IPS-18a (cell line): ENCODE measurements at regions not wholly inside any gene's neighbourhood (a gene's known extent, or its start where the extent isn't known, plus 50 kb on each side); places are given as distances from the start of the nearest gene placed in this dataset.
"Not testable (repeated sequence)": the region's sequence is repeated elsewhere in the genome, so short reads cannot be mapped to it uniquely, and the experiment has no call there.

ENCODE experiments used
- H3K27ac ChIP-seq: one replicate; pipeline ENCODE4 v1.5.1; 2013; ENCODE audit warnings: low read length
- H3K27me3 ChIP-seq: one replicate; pipeline ENCODE4 v1.6.1; 2013; ENCODE audit warnings: mild to moderate bottlenecking, low read length; ENCODE audit not compliant: control insufficient read depth, insufficient read depth
- H3K36me3 ChIP-seq: one replicate; pipeline ENCODE4 v1.6.1; 2013; ENCODE audit warnings: low read depth, low read length; ENCODE audit not compliant: control insufficient read depth
- H3K4me1 ChIP-seq: one replicate; pipeline ENCODE4 v1.6.1; 2013; ENCODE audit warnings: low read depth, low read length; ENCODE audit not compliant: control insufficient read depth
- H3K4me3 ChIP-seq: one replicate; pipeline ENCODE4 v1.5.1; 2013; ENCODE audit warnings: low read length
- H3K9ac ChIP-seq: one replicate; pipeline ENCODE4 v1.6.1; 2013; ENCODE audit warnings: mild to moderate bottlenecking, low read length, moderate library complexity
- H3K9me3 ChIP-seq: one replicate; pipeline ENCODE4 v1.6.1; 2013; ENCODE audit warnings: low read depth, low read length; ENCODE audit not compliant: control insufficient read depth

GRCh38 chr6:27743787-27744186 lies 168.4 kb downstream of the OR2B2 start:
- no peaks in the 10 kb centered on the region for H3K36me3 ChIP-seq
- H3K4me3 ChIP-seq, result no peak overlapping the region
- H3K9ac ChIP-seq, result no peak overlapping the region
- no peaks in the 10 kb centered on the region for H3K4me1 ChIP-seq
- H3K9me3 ChIP-seq, result no peaks in the 10 kb centered on the region
- no peak overlapping the region for H3K27ac ChIP-seq
- H3K27me3 ChIP-seq, result peaks cover 77% of the 10 kb centered on the region

GRCh38 chr6:27742833-27743573 lies 169.2 kb downstream of the OR2B2 start:
- Histone ChIP-seq H3K9me3 (no peaks in the 10 kb centered on the region), H3K9ac (no peak overlapping the region), H3K27me3 (peaks cover 70% of the 10 kb centered on the region), H3K4me1 (no peaks in the 10 kb centered on the region), H3K36me3 (no peaks in the 10 kb centered on the region), H3K4me3 (no peak overlapping the region), H3K27ac (no peak overlapping the region)

- not testable (repeated sequence) for H3K36me3 ChIP-seq, H3K9ac ChIP-seq, H3K9me3 ChIP-seq, H3K27ac ChIP-seq, H3K4me1 ChIP-seq, H3K4me3 ChIP-seq
- H3K27me3 ChIP-seq, result peaks cover 44% of the 10 kb centered on the region
Observed at GRCh38 chr6:27739902-27740301, 172.3 kb downstream of the OR2B2 start.

GRCh38 chr6:27736686-27737085 lies 175.5 kb downstream of the OR2B2 start:
- H3K9ac ChIP-seq, result no peak overlapping the region
- no peak overlapping the region for H3K4me3 ChIP-seq
- no peaks in the 10 kb centered on the region for H3K36me3 ChIP-seq
- H3K9me3 ChIP-seq, result no peaks in the 10 kb centered on the region
- H3K4me1 ChIP-seq, result no peaks in the 10 kb centered on the region
- H3K27me3 ChIP-seq, result peaks cover 13% of the 10 kb centered on the region
- no peak overlapping the region for H3K27ac ChIP-seq

GRCh38 chr6:27728442-27728841 lies 183.8 kb downstream of the OR2B2 start:
- no peak overlapping the region for H3K27ac ChIP-seq
- peaks cover 24% of the 10 kb centered on the region for H3K27me3 ChIP-seq
- H3K36me3 ChIP-seq, result no peaks in the 10 kb centered on the region
- no peak overlapping the region for H3K4me3 ChIP-seq
- no peaks in the 10 kb centered on the region for H3K4me1 ChIP-seq
- no peak overlapping the region for H3K9ac ChIP-seq
- H3K9me3 ChIP-seq, result no peaks in the 10 kb centered on the region

- no peak overlapping the region for H3K4me3 ChIP-seq
- peaks cover 5% of the 10 kb centered on the region for H3K4me1 ChIP-seq
- no peaks in the 10 kb centered on the region for H3K36me3 ChIP-seq
- H3K27me3 ChIP-seq, result peaks cover 23% of the 10 kb centered on the region
- no peaks in the 10 kb centered on the region for H3K9me3 ChIP-seq
- no peak overlapping the region for H3K9ac ChIP-seq
- H3K27ac ChIP-seq, result no peak overlapping the region
Observed at GRCh38 chr6:27726619-27727023, 185.6 kb downstream of the OR2B2 start.

- H3K9ac ChIP-seq, result peak overlapping the region; percentile 6
Observed at GRCh38 chr6:27720607-27721580, 191.3 kb downstream of the OR2B2 start.

GRCh38 chr6:27719039-27719438 lies 193.2 kb downstream of the OR2B2 start:
- H3K27me3 ChIP-seq, H3K4me1 ChIP-seq, H3K36me3 ChIP-seq, H3K9ac ChIP-seq, H3K9me3 ChIP-seq, H3K27ac ChIP-seq, H3K4me3 ChIP-seq: not testable (repeated sequence)

More at GRCh38 chr6:27720607-27721580, 191.3 kb downstream of the OR2B2 start:
- no peaks in the 10 kb centered on the region for H3K27me3 ChIP-seq
- H3K36me3 ChIP-seq, result no peaks in the 10 kb centered on the region
- peak overlapping the region; percentile 76 for H3K4me3 ChIP-seq
- H3K9me3 ChIP-seq, result no peaks in the 10 kb centered on the region
- H3K27ac ChIP-seq, result no peak overlapping the region
- H3K4me1 ChIP-seq, result peaks cover 7% of the 10 kb centered on the region

GRCh38 chr6:27706431-27706830 lies 205.8 kb downstream of the OR2B2 start:
- Histone ChIP-seq H3K4me3 (no peak overlapping the region), H3K4me1 (no peaks in the 10 kb centered on the region), H3K9ac (no peak overlapping the region), H3K36me3 (peaks cover 14% of the 10 kb centered on the region), H3K9me3 (no peaks in the 10 kb centered on the region), H3K27ac (no peak overlapping the region), H3K27me3 (no peaks in the 10 kb centered on the region)

- H3K9ac ChIP-seq, result no peak overlapping the region
Observed at GRCh38 chr6:27700337-27700736, 211.9 kb downstream of the OR2B2 start.

GRCh38 chr6:27694547-27694874 lies 217.7 kb downstream of the OR2B2 start:
- Histone ChIP-seq H3K27me3 (no peaks in the 10 kb centered on the region), H3K36me3 (no peaks in the 10 kb centered on the region), H3K4me1 (no peaks in the 10 kb centered on the region), H3K4me3 (peak overlapping the region; percentile 86), H3K9ac (peak overlapping the region; percentile 28), H3K27ac (no peak overlapping the region), H3K9me3 (no peaks in the 10 kb centered on the region)

More at GRCh38 chr6:27700337-27700736, 211.9 kb downstream of the OR2B2 start:
- Histone ChIP-seq H3K36me3 (peaks cover 14% of the 10 kb centered on the region), H3K27ac (no peak overlapping the region), H3K4me1 (no peaks in the 10 kb centered on the region), H3K4me3 (no peak overlapping the region), H3K9me3 (no peaks in the 10 kb centered on the region), H3K27me3 (no peaks in the 10 kb centered on the region)
